Left colon (tissue), 2 donors: ENCODE measurements at regions not wholly inside any gene's neighbourhood (a gene's known extent, or its start where the extent isn't known, plus 50 kb on each side); places are given as distances from the start of the nearest gene placed in this dataset.
"Not testable (repeated sequence)": the region's sequence is repeated elsewhere in the genome, so short reads cannot be mapped to it uniquely, and the experiment has no call there.

ENCODE experiments used
- ATAC-seq: fragments of 200-7000 bp; cut with Tn5 transposase; one replicate; pipeline ENCODE4 v1.9.1; 2020; ENCODE audit warnings: mild to moderate bottlenecking, moderate library complexity
- DNase-seq, 2 donors: peaks; one replicate each; pipeline ENCODE4 v3.0.0-alpha.2; 2020
- intact Hi-C, 2 donors: fragments of 100-400 bp; cut with DNase I in 1 of 2; cut with micrococcal nuclease in 1 of 2; formaldehyde crosslinking; loops; one replicate each; pipeline versions ENCODE4 v1.11.2 to v1.14.0; 2022; cut with DNase I, micrococcal nuclease
- donor health status: DM: no; HTN: no; CAD: no.
- donor health status: DM: yes; HTN: yes; CAD: no.

- DNase-seq, intact Hi-C loops, ATAC-seq: not testable (repeated sequence)
Measured at GRCh38 chr13:46469699-46470098, 82.6 kb upstream of the RUBCNL start.

DNA sequence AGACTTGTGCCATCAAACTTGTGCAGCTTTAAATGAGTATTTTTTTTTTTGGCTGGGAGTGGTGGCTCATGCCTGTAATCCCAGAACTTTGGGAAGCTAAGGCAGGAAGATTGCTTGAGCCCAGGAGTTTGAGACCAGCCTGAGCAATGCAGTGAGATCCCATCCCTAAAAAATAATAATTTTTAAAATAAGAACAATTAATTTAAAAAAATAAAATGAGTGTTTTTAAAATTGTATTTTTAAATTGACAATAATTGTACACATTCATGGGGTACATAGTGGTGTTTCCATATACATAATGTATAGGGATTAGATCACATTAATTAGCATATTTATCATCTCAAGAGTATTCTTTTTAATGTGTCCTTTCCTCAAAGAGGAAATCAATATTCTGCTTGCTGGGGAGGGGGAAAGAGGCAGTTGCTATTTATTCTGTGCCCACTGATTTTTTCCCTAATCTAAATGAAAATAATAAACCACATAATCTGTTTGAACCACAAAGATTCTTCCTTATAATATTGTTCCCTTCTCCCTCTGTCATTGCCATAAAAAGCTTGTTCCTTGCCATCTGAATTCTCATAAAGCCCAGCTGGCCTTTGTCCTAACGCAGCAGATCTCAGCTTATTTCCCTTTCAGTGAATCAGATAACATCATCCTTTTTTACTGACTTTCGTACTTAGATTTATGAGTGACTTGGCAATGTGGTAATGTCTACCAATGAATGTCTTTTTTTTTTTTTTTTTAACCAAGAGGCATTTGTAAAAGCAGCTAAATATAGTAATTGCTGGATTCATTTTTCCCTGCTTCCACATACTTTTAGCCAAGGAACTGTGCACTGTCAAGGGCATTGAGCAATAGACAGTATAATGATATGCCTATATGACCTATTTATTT lies 81.8 kb upstream of the RUBCNL start:
- DNase-seq (no peak), ATAC-seq (peak; percentile 90)
- intact Hi-C loops: no loop called here

DNA sequence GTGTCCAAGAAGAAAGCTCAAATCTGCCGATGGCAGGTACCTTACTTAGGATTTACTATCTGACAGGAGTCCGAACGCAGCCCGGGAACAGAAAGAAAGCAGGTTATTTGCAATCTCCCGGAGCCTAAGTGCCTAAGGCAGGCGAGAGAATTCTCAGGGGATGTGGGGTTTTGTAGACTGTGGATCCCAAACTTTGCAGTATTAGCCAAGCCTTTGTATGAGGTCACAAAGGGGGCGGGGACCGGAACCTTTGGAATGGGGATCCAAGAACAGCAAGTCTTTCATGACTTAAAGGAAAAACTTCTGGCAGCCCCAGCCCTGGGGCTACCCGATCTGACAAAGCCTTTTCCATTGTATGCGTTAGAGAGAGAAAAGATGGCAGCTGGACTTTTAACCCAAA lies 80.6 kb upstream of the RUBCNL start:
- intact Hi-C loops, DNase-seq, ATAC-seq: not testable (repeated sequence)

GRCh38 chr13:46466074-46466473 lies 79.0 kb upstream of the RUBCNL start:
- intact Hi-C loops: not testable (repeated sequence)

DNA sequence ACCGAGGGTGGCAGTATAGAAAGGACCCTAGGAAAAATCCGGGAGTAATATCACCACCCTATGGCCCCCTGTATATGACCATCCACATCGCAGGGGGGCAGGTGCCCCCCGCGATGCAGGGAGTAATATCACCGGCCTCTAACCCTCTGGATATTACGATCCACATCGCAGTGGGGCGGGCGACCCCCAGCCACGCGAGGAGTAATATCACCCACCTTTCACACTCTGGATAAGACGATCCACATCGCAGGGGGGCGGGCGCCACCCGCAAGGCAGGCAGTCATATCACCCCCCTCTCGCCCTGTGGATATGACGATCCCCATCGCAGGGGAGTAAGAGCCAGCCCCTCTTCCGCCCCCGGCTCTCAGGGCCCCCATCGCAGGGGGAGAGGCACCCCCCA lies 76.7 kb upstream of the RUBCNL start:
- ATAC-seq (no peak), DNase-seq (no peak)
- intact Hi-C loops: no loop called here

More at GRCh38 chr13:46466074-46466473, 79.0 kb upstream of the RUBCNL start:
- not testable (repeated sequence) for DNase-seq, ATAC-seq

GRCh38 chr13:46460223-46460622 lies 73.2 kb upstream of the RUBCNL start:
- DNase-seq, intact Hi-C loops, ATAC-seq: not testable (repeated sequence)

DNA sequence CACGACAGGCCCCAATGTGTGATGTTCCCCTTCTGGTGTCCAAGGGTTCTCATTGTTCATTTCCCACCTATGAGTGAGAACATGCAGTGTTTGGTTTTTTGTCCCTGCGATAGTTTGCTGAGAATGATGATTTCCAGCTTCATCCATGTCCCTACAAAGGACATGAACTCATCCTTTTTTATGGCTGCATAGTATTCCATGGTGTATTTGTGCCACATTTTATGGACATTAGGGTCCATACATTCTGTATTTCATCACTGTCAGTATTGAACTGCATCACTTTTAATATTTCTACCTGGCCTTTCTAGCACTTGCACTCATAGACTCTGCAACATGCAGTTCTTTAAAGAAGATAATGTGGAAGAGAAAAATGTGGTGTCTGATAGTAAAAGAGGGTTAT lies 70.2 kb upstream of the RUBCNL start:
- ATAC-seq, DNase-seq, intact Hi-C loops: not testable (repeated sequence)

- intact Hi-C loops: not testable (repeated sequence)
- peak in 1 of 2 donors; percentile 19 for DNase-seq
- ATAC-seq: peak; percentile 95
Measured at GRCh38 chr13:46455924-46456323, 68.9 kb upstream of the RUBCNL start.

DNA sequence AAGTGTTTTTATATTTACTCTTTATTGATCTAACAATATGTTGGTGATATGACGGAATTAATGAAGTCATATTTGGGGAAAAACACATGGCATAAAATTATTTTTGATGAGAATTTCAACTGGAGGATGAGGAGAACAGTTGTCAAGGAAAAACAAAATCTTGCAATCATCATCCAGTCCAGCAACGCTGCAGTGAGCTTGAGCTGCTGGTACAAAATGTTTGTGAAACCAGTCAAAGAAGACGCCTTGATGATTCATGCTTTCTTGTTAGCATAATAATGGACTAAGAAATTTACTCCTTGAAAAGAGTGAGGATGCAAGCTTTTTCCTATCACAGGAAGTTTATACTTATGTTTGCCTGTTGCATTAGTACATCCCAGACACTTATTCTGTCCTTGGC lies 64.1 kb upstream of the RUBCNL start:
- DNase-seq, intact Hi-C loops, ATAC-seq: not testable (repeated sequence)

DNA sequence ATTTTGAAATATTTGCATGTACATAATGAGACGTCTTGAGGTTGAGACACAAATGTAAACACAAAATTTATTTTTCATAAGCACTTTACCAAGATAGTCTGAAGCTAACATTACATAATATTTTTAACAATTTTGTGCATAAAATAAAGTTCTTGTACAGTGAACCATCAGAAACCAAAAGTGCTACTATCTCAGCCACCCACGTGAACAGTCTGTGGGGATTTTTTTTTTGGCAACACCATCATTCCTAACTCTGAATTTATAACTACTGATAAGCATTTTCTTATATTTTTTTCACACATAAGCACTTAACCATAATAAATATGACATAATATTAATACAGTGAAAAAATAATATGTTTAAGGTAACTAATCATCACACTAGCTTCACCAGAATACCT lies 62.9 kb upstream of the RUBCNL start:
- ATAC-seq, intact Hi-C loops, DNase-seq: not testable (repeated sequence)

DNA sequence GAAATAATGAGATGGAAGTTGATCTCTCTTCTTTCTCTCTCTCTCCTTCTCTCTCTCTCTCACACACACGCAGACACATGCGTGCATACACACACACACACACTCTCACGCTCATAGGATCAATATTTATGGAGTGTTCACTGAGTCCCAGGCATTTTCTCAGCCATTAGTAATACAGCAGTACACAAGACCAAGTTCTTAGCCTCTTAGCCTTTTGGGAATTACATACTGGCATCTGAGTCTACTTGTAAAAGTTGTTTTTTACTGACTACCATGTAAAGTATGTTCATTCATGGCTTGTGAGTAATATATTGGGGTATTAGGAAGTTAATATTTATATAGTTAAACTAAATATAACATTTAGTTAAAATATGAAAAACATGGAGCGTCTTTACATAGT lies 61.1 kb upstream of the RUBCNL start:
- intact Hi-C loops, DNase-seq, ATAC-seq: not testable (repeated sequence)

- ATAC-seq: peak; percentile 31
- DNase-seq: peak in 1 of 2 donors; percentile 31
- intact Hi-C loops: not testable (repeated sequence)
Measured at GRCh38 chr13:46437808-46438404, 50.9 kb upstream of the RUBCNL start.
